MM.1S (cell line): ENCODE measurements at regions not wholly inside any gene's neighbourhood (a gene's known extent, or its start where the extent isn't known, plus 50 kb on each side); places are given as distances from the start of the nearest gene placed in this dataset.

Source experiments
- DNase-seq: peaks from one replicate; pipeline ENCODE4 v3.0.0-alpha.2; 2015
- H2AFZ ChIP-seq: fragments of 300-600 bp; sonication (generic); 2 replicates; pipeline ENCODE4 v1.6.0; 2016; ENCODE audit warnings: antibody characterized with exemption, low read length
- H3F3A ChIP-seq: fragments of 300-600 bp; sonication (generic); 2 replicates; pipeline ENCODE4 v1.6.1; 2016; ENCODE audit warnings: mild to moderate bottlenecking, antibody characterized with exemption, low read length, moderate library complexity, mixed read lengths; ENCODE audit not compliant: insufficient read depth
- H3K27ac ChIP-seq: fragments of 300-600 bp; sonication (generic); 2 replicates; pipeline ENCODE4 v1.5.1; 2016; ENCODE audit warnings: mild to moderate bottlenecking, low read length
- H3K27me3 ChIP-seq: fragments of 300-600 bp; sonication (generic); replicated peaks from 2 replicates; pipeline ENCODE4 v1.6.0; 2016; ENCODE audit warnings: low read length; ENCODE audit not compliant: insufficient read depth
- H3K36me3 ChIP-seq: fragments of 300-600 bp; sonication (generic); replicated peaks from 2 replicates; pipeline ENCODE4 v1.6.1; 2016; ENCODE audit warnings: mild to moderate bottlenecking, low read length, mixed read lengths; ENCODE audit not compliant: insufficient read depth
- H3K4me1 ChIP-seq: fragments of 300-600 bp; sonication (generic); 2 replicates; pipeline ENCODE4 v1.6.1; 2016; ENCODE audit warnings: low read length, mixed read lengths
- H3K4me2 ChIP-seq: fragments of 300-600 bp; sonication (generic); 2 replicates; pipeline ENCODE4 v1.6.0; 2016; ENCODE audit warnings: low read depth, low read length
- H3K4me3 ChIP-seq: fragments of 300-600 bp; sonication (generic); 2 replicates; pipeline ENCODE4 v1.5.1; 2016; ENCODE audit warnings: low read length, mixed read lengths
- H3K79me2 ChIP-seq: fragments of 300-600 bp; sonication (generic); 2 replicates; pipeline ENCODE4 v1.6.1; 2016; ENCODE audit warnings: mixed run types, low read length, mixed read lengths
- H3K9ac ChIP-seq: fragments of 300-600 bp; sonication (generic); 2 replicates; pipeline ENCODE4 v1.6.1; 2016; ENCODE audit warnings: low read length, mixed read lengths
- H3K9me2 ChIP-seq: fragments of 300-600 bp; sonication (generic); replicated peaks from 2 replicates; pipeline ENCODE4 v1.6.1; 2016; ENCODE audit warnings: mild to moderate bottlenecking, low read length, mixed read lengths; ENCODE audit not compliant: insufficient read depth
- H3K9me3 ChIP-seq: fragments of 300-600 bp; sonication (generic); replicated peaks from 2 replicates; pipeline ENCODE4 v1.6.1; 2016; ENCODE audit warnings: mild to moderate bottlenecking, low read length, mixed read lengths; ENCODE audit not compliant: insufficient read depth
- H4K20me1 ChIP-seq: fragments of 300-600 bp; sonication (generic); 2 replicates; pipeline ENCODE4 v1.6.1; 2016; ENCODE audit warnings: mild to moderate bottlenecking, low read length, moderate library complexity, mixed read lengths; ENCODE audit not compliant: insufficient read depth
- EZH2 ChIP-seq: fragments of 300-600 bp; sonication (generic); optimal IDR thresholded peaks from 2 replicates; pipeline ENCODE3; 2017; ENCODE audit warnings: low read depth, mild to moderate bottlenecking, antibody characterized with exemption, low read length, mixed read lengths
- EZH2phosphoT487 ChIP-seq: fragments of 300-600 bp; sonication (generic); IDR thresholded peaks from 2 replicates; pipeline ENCODE4 v1.6.1; 2018; ENCODE audit warnings: antibody characterized with exemption, low read length
- TF ChIP-seq, protein P1 (sequence below): fragments of 300-600 bp; sonication (generic); IDR thresholded peaks from 2 replicates; pipeline ENCODE4 v1.5.1; 2016; ENCODE audit warnings: antibody characterized with exemption, low read length, mixed read lengths

DNA sequence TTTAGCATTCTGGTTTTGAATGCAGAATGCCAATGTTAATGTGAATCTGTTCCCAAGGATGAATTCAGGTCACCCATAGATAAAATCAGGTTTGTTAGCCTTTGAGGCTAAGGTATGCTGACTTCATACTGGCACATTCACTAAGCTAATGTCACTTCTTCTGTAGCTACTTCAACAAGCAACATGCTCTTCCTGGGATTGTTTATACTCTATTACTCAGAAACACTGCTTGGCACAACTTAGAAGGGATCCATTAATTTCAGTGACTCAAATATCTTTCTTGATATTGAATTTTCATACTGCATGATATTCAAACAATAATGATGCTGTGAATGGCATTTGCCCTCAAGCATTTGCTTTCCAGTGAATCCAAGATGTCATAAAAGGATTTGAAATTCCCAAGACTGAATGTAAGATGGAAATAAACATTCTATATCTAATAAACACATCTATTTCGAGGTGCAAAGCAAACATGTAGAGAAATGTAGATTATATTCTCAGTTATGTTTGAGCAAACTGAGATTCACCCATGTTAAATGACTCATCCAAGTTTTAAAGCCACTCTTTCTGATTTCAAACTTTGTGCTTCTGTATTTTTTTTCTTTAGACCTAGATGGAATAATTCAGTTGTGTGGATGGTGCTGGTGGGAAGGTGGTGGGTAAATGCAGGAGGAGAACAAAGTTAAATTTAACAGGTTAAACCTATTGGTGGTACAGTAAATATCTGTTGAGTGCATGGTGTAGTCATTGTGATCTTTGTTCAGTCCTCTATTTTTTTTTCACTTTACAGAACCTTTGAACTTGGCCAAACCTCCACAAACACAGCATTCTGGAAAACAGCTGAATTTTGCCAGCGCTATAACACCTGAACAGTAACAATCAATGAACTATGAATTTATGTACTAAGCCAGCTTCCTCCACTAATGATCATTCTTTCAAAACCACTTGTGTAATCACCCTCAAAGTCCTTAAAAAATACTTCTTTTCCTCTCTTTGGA lies 162.1 kb upstream of the XIRP2 start:
- no peaks in the 10 kb centered on the region for H4K20me1 ChIP-seq
- H3K4me3 ChIP-seq = no peak overlapping the region
- no peak overlapping the region for H2AFZ ChIP-seq
- no peak overlapping the region for H3K4me2 ChIP-seq
- H3K9me3 ChIP-seq = no peaks in the 10 kb centered on the region
- H3K79me2 ChIP-seq = no peaks in the 10 kb centered on the region
- H3K36me3 ChIP-seq = no peaks in the 10 kb centered on the region
- no peak for DNase-seq
- H3K9ac ChIP-seq = no peak overlapping the region
- no peaks in the 10 kb centered on the region for H3K9me2 ChIP-seq
- no peaks in the 10 kb centered on the region for H3F3A ChIP-seq
- TF ChIP-seq, protein P1, sequence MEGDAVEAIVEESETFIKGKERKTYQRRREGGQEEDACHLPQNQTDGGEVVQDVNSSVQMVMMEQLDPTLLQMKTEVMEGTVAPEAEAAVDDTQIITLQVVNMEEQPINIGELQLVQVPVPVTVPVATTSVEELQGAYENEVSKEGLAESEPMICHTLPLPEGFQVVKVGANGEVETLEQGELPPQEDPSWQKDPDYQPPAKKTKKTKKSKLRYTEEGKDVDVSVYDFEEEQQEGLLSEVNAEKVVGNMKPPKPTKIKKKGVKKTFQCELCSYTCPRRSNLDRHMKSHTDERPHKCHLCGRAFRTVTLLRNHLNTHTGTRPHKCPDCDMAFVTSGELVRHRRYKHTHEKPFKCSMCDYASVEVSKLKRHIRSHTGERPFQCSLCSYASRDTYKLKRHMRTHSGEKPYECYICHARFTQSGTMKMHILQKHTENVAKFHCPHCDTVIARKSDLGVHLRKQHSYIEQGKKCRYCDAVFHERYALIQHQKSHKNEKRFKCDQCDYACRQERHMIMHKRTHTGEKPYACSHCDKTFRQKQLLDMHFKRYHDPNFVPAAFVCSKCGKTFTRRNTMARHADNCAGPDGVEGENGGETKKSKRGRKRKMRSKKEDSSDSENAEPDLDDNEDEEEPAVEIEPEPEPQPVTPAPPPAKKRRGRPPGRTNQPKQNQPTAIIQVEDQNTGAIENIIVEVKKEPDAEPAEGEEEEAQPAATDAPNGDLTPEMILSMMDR = no peak
- TF ChIP-seq EZH2 (no peak), EZH2phosphoT487 (no peak)
- no peak overlapping the region for H3K27ac ChIP-seq
- 0 out of 2 replicates have a peak, but pooled peaks cover 6% of the 10 kb centered on the region for H3K4me1 ChIP-seq
- no peaks in the 10 kb centered on the region for H3K27me3 ChIP-seq

DNA sequence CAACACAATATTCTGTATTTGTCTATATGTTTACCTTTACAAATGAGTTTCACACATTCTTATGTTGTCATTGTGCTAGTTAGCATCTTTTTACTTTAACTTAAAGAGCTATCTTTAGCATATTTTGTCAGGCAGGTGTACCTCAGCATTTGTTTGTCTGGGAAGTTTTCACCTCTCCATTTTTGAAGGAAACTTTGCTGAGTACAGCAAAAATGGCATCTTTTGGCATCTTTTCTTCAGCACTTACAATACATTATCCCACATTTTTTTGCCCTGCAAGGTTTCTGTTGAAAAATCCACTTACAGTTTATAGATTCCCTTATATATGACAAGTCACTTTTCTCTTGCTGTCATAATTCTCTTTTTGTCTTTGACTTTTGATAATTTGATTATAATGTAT lies 171.3 kb upstream of the XIRP2 start:
- DNase-seq = no peak
- Histone ChIP-seq H3K4me1 (no peaks in the 10 kb centered on the region), H3K27ac (no peak overlapping the region), H3K4me3 (no peak overlapping the region), H3K79me2 (no peaks in the 10 kb centered on the region), H3K4me2 (no peak overlapping the region), H2AFZ (no peak overlapping the region), H3K9me2 (no peaks in the 10 kb centered on the region), H4K20me1 (no peaks in the 10 kb centered on the region), H3K27me3 (no peaks in the 10 kb centered on the region), H3K9me3 (no peaks in the 10 kb centered on the region), H3K9ac (no peak overlapping the region), H3F3A (no peaks in the 10 kb centered on the region), H3K36me3 (no peaks in the 10 kb centered on the region)
- TF ChIP-seq EZH2phosphoT487 (no peak), EZH2 (no peak)
- TF ChIP-seq, protein P1 = no peak

DNA sequence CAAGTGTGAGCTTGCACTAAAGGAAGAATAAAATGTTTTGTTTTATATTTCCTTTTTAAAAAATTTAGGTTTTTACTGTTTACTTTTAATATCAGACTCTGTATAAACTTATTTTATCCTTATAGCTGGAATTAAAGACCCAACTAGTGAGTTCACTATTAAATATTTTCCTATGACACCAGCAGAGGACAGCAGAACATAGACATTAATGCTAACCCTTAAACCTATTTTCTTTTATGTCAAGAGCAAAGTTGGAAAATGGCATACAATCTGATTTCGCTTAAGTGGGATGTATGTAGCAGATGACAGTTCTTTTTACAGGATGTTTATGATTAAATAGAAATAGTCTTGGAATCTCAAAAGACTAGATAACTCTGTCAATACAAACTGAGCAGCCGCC lies 188.2 kb upstream of the XIRP2 start:
- H3K9ac ChIP-seq = no peak overlapping the region
- H3K36me3 ChIP-seq = no peaks in the 10 kb centered on the region
- H3K4me1 ChIP-seq = no peaks in the 10 kb centered on the region
- no peak overlapping the region for H3K4me3 ChIP-seq
- H2AFZ ChIP-seq = no peak overlapping the region
- H3K27me3 ChIP-seq = no peaks in the 10 kb centered on the region
- no peak overlapping the region for H3K4me2 ChIP-seq
- H3K79me2 ChIP-seq = no peaks in the 10 kb centered on the region
- H3K27ac ChIP-seq = no peak overlapping the region
- no peaks in the 10 kb centered on the region for H4K20me1 ChIP-seq
- H3K9me3 ChIP-seq = no peaks in the 10 kb centered on the region
- no peaks in the 10 kb centered on the region for H3K9me2 ChIP-seq
- no peak for TF ChIP-seq EZH2phosphoT487
- TF ChIP-seq, protein P1 = 0 out of 2 replicates have a peak, but pooled peaks have one; percentile 18
- no peak for TF ChIP-seq EZH2
- H3F3A ChIP-seq = no peaks in the 10 kb centered on the region
- DNase-seq = no peak
